Stomach smooth muscle (tissue), 2 donors: ENCODE measurements at regions not wholly inside any gene's neighbourhood (a gene's known extent, or its start where the extent isn't known, plus 50 kb on each side); places are given as distances from the start of the nearest gene placed in this dataset.

Experiments
- H3K27ac ChIP-seq: one replicate; pipeline ENCODE4 v1.7.0; 2013; ENCODE audit warnings: mild to moderate bottlenecking, low read length, inconsistent platforms
- H3K27me3 ChIP-seq, 2 donors: one replicate each; pipeline ENCODE4 v1.7.0; 2013; ENCODE audit warnings: low read length in 2 of 2; ENCODE audit not compliant: insufficient read depth in 2 of 2, control insufficient read depth in 1 of 2
- H3K36me3 ChIP-seq, 2 donors: one replicate each; pipeline ENCODE4 v1.7.0; 2013; ENCODE audit warnings: low read length in 2 of 2; ENCODE audit not compliant: control insufficient read depth in 2 of 2, insufficient read depth in 2 of 2
- H3K4me1 ChIP-seq: one replicate; pipeline ENCODE4 v1.7.0; 2013; ENCODE audit warnings: low read length; ENCODE audit not compliant: control insufficient read depth, insufficient read depth
- H3K4me3 ChIP-seq, 2 donors: one replicate each; pipeline ENCODE4 v1.7.0; 2013; ENCODE audit warnings: low read length in 2 of 2
- H3K9ac ChIP-seq, 2 donors: one replicate each; pipeline ENCODE4 v1.7.0; 2013; ENCODE audit warnings: low read length in 2 of 2, mild to moderate bottlenecking in 1 of 2
- H3K9me3 ChIP-seq, 2 donors: one replicate each; pipeline ENCODE4 v1.7.0; 2013; ENCODE audit warnings: low read length in 2 of 2; ENCODE audit not compliant: control insufficient read depth in 2 of 2
- donor health status: healthy.
- donor health status: Pancreatic carcinoma.

DNA sequence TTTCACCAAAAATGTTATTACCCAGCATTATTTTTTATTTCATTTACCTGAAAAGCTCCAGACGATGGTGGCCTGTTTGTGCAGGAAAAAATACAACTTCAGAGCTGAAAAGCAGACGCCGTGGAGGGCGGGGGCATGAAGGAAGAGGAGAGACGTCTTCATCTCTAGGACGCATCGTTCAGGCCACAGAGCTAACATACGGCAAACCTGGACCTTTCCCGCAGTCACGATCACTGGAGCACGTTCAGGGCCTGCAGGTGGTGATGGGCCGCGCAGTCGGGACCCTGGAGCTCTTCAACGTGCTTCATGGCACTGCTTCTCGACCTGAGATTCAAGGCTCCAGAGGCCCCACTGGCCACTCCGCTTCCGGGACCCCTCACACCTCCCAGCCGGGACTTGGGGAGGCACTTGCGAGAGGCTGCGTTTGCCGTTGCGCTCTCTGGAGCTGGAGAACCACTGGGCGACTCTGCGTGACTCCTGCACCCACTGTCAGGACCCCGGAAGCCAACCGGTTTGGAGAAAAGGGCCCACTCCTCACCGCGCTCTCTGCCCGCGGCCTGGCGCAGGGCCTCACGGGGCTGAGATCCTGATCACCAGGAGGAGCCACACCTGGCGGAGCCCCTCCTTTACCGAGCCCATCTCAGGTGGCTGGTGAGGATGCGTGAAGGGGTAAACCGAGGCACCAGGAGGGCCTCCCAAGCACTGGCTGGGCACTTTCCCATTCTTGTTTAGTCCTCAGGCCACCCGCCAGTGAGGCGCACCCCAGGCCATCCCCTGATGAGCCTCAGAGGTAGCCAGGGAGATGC is 164.4 kb upstream of the AFDN start:
- Histone ChIP-seq H3K4me3 (no peak overlapping the region), H3K9me3 (no peaks in the 10 kb centered on the region), H3K4me1 (peaks cover 11% of the 10 kb centered on the region), H3K9ac (no peak overlapping the region), H3K27me3 (peaks cover 0 to 3% of the 10 kb centered on the region in 2 donors), H3K27ac (no peak overlapping the region), H3K36me3 (no peaks in the 10 kb centered on the region)

DNA sequence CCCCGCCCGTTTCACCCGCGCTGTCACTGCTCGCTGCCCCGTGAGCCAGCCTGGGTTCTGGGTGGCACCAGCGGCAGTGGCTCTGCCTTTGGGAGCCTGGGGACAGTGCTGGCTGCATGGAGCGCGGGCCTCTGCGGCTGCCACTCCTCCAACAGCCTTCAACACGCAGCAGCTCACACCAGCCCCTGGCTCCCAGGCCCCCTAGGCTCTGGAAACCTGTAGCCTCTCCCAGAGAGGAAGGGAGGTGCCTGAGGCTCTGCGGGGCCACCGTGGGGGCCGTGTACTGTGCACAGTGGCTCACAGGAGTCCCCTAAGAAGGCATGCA is 163.9 kb upstream of the AFDN start:
- Histone ChIP-seq H3K4me1 (peaks cover 11% of the 10 kb centered on the region), H3K9ac (no peak overlapping the region), H3K9me3 (no peaks in the 10 kb centered on the region), H3K4me3 (no peak overlapping the region), H3K36me3 (no peaks in the 10 kb centered on the region), H3K27ac (no peak overlapping the region), H3K27me3 (peaks cover 0 to 3% of the 10 kb centered on the region in 2 donors)

DNA sequence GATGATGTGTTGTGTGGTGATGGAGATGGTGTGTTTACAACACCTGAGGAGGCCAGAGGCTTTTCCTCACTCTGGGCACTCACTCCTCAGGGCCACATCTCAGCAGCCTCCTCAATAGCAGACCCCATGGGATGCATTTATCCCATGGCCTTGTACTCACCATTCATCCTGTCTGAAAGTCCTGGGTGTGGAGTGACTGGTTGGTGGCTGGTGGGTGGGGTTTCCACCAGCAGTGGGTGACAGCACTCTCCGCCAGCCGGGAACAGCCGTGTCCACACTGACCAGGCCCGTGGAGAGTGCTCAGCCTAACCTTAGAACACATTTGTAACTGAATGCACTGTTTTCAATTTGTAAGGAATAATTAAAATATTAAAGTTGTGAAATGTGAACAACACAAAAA is 163.4 kb upstream of the AFDN start:
- Histone ChIP-seq H3K4me1 (peaks cover 11% of the 10 kb centered on the region), H3K9ac (no peak overlapping the region), H3K4me3 (no peak overlapping the region), H3K27me3 (peaks cover 0 to 3% of the 10 kb centered on the region in 2 donors), H3K9me3 (no peaks in the 10 kb centered on the region), H3K27ac (no peak overlapping the region), H3K36me3 (no peaks in the 10 kb centered on the region)

DNA sequence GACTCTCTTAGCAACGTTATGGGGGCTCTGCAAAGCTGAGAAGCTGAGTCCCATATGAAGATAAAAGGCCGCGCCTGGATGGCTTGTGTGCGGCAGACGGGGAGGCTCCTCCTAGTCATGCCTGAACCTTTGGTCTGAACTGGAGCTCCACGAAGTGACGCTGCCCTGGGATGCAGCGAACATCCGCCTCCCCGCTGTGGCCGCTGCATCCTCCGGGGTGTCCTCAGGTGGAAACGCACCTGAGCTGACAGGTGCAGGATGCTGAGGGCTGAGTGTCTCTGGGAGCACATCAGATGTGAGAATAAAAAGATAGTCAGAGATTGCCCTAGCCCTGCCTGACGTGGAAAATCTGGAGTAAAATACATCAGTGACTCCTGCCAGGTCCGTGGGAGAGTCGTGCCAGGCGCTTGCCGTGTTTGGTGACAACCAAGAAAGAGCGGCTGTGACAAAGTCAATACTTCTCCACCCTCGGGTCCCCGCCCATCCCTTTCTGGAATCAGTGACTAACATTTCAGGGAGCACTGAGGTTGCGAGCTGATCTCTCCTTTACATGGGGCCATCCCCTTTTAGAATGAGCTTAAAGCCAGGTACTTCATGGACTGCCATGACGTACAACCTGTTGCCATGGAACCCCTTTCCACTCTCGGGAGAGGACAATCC is 162.8 kb upstream of the AFDN start:
- no peak overlapping the region for H3K9ac ChIP-seq
- H3K9me3 ChIP-seq = no peaks in the 10 kb centered on the region

DNA sequence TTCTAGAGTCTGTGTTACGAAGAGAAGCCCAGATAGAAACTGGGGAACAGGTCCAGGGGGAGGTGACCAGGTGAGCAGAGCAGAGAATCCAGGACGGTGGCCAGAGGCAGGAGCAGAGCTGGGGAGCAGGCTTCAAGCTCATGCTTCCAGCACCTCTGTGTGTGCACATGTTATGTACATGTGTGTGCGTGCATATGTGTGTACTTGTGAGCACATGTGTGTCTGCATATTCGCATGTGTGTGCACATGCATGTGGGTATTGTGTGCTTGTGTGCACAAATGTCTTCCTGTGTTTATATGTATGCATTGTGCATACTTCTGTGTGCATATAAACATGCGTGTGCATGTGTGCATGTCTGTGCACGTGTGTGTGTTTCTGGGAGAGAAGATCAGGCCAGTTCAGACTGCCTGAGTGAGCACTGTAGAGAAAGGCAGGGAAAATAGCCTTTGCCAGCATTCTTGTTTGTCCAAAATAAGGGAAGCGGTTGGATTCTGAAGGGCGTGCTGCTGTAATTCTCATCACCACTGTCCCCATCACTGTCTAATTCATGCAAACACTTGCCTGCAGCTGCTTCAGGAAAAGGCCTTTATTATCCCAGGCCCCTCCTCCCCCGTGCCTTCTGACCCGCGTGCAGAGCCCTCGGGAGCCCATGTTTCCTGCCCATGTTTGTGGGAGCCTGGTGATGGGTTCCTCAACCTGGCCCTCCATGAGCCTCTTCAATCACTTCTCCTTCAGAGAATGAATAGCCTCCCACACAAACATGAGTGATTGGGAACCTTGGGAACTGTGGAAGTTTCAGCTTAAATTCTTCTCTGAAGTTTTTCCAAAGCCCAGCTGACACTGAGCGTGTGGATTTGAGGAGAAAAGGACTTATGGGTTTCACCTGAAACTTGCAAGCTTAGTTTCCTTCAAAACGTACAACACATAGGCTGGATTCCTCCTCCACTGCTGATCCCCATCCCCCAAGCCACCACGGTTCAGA is 161.7 kb upstream of the AFDN start:
- Histone ChIP-seq H3K9me3 (no peaks in the 10 kb centered on the region), H3K27ac (no peak overlapping the region), H3K27me3 (peaks cover 0 to 3% of the 10 kb centered on the region in 2 donors), H3K9ac (no peak overlapping the region), H3K4me3 (no peak overlapping the region), H3K4me1 (peaks cover 11% of the 10 kb centered on the region), H3K36me3 (no peaks in the 10 kb centered on the region)

More for the DNA sequence above, 162.8 kb upstream of the AFDN start:
- no peak overlapping the region for H3K4me3 ChIP-seq
- no peak overlapping the region for H3K27ac ChIP-seq
- peaks cover 0 to 3% of the 10 kb centered on the region in 2 donors for H3K27me3 ChIP-seq
- peaks cover 11% of the 10 kb centered on the region for H3K4me1 ChIP-seq
- no peaks in the 10 kb centered on the region for H3K36me3 ChIP-seq

DNA sequence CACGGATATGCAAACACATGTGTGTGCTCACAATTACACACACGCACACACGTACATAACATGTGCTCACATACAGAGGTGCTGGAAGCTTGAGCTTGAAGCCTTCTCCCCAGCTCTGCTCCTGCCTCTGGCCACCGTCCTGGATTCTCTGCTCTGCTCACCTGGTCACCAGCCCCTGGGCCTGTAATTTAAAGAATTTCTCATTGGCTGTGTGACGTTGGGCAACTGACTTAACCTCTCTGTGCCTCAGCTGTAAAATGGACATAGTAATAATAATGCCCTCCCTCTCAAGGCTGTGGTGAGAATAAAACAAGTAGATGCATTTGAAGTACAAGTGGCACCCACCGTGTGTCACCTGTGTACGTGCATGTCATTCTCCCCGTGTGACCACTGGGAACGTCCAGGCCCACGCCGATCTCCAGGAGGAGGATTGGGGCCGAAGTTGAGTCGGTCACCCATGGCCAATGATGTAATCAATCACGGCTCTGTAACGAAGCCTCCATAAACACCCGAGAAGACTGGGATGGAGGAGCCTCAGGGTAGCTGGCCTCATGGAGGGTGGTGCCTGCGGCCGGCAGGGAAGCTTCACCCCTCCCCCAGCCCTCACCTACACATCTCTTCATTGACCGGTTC is 160.9 kb upstream of the AFDN start:
- Histone ChIP-seq H3K9me3 (no peaks in the 10 kb centered on the region), H3K4me1 (peaks cover 10% of the 10 kb centered on the region), H3K36me3 (no peaks in the 10 kb centered on the region), H3K27me3 (peaks cover 0 to 3% of the 10 kb centered on the region in 2 donors), H3K4me3 (no peak overlapping the region), H3K27ac (no peak overlapping the region), H3K9ac (no peak overlapping the region)

DNA sequence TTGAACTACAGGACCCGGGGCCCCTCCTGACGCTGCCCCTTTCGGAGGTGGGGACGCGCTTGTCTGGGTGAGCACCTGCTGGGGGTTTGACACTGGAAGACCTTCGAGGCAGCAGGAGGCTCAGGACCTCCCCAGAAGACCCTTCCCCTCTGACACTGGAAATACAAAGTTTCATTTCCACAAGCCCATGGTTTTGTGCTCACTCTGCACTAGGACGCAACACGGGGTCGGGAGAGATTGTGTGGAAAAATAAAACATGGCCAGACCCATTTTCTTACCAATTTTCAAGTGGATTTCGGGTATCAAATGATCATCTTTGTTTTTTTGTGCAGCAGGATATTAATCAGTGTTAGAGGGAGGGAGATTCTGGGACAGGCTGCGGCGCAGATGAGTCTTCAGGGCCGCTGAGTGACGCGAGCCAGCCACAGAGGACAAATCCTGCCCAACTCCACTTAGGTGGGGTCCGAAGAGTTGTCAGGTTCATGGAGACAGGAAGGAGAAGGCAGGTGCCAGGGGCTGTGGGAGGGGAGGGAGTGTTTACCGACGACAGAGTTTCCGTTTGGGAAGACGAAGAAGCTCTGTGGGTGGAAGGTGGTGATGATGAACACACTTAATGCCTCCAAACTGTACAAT is 160.0 kb upstream of the AFDN start:
- Histone ChIP-seq H3K9ac (no peak overlapping the region), H3K27ac (no peak overlapping the region), H3K36me3 (no peaks in the 10 kb centered on the region), H3K4me1 (peaks cover 2% of the 10 kb centered on the region), H3K9me3 (no peaks in the 10 kb centered on the region), H3K4me3 (no peak overlapping the region), H3K27me3 (peaks cover 0 to 3% of the 10 kb centered on the region in 2 donors)

DNA sequence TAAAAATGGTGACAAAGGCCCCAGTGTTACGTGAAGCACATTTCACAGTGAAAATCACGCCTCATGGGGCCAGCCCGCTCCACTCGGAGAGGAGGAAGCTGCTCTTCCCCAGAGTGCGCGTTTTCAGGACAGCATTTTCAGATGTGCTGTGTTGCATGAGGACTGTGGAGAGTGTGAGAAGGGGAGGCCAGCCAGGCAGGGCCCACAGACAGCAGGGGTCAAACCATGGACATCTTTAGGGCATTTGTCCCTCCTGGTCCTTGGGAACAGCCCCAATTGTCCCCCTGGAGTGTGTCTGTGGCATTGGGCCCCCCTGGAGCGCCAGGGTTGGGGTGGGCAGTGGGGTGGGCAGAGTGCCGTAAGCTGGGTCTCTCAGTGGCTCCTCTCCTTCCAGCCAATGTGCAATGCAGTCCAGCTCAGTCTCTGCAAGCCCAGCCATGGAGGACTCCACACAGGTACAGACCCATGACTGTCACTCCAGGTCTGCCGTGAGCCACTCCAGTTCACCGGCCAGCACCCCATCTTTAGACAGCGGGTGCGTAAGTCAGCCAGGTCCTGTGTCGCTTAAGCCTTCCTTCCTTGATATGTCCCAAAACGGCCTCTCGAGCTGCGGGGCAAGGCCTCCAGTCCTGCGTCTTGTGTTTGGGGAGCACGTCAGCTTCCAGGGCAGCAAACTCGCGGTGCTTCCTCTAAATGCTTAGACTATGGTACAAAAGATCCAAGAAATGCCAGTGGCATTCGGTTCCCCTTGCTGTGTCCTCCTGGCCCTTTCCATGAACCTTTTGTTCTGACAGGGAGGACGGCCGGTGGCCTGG is 159.3 kb upstream of the AFDN start:
- H3K9ac ChIP-seq = no peak overlapping the region
- H3K36me3 ChIP-seq = no peaks in the 10 kb centered on the region
- H3K4me3 ChIP-seq = no peak overlapping the region
- H3K27me3 ChIP-seq = peaks cover 0 to 3% of the 10 kb centered on the region in 2 donors
- peaks cover 2% of the 10 kb centered on the region for H3K4me1 ChIP-seq
- no peak overlapping the region for H3K27ac ChIP-seq
- H3K9me3 ChIP-seq = no peaks in the 10 kb centered on the region

DNA sequence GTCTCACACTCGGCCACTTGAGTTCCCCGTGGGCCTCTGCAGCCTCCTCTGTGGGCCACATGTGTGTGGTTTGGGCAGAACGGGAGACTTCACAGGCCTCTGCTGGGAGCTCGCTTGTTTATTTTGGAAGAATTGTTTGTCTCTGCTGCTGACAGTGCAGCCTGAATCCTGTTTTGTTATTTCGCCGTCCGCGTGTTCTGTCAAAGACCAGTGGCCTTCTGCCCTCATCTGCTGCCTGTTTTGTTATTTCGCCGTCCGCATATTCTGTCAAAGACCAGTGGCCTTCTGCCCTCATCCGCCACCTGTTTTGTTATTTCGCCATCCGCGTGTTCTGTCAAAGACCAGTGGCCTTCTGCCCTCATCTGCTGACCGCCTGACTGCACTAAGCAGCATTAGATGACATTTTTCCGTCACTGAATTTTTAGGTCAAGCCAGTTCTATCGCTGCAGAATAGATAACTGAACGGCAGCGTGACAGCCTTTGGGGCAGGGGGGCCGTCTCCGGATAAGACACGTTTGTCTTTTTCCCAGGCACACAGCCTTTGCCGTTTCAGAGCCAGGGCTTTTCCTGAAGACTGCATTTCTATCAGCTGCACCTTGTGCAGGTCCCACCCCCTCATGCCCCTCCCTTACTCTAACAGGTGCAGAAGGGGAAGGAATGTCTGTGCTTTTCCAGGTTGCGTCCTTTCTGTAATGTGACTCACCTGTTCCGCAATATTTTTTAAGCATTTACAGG is 158.5 kb upstream of the AFDN start:
- Histone ChIP-seq H3K9ac (no peak overlapping the region), H3K9me3 (no peaks in the 10 kb centered on the region), H3K36me3 (no peaks in the 10 kb centered on the region), H3K4me3 (no peak overlapping the region), H3K27ac (no peak overlapping the region), H3K27me3 (peaks cover 0 to 3% of the 10 kb centered on the region in 2 donors), H3K4me1 (peaks cover 2% of the 10 kb centered on the region)
